ENCODE measurements at regions not wholly inside any gene's neighbourhood (a gene's known extent, or its start where the extent isn't known, plus 50 kb on each side); places are given as distances from the start of the nearest gene placed in this dataset.
"Not testable (repeated sequence)": the region's sequence is repeated elsewhere in the genome, so short reads cannot be mapped to it uniquely, and the experiment has no call there.

DNA sequence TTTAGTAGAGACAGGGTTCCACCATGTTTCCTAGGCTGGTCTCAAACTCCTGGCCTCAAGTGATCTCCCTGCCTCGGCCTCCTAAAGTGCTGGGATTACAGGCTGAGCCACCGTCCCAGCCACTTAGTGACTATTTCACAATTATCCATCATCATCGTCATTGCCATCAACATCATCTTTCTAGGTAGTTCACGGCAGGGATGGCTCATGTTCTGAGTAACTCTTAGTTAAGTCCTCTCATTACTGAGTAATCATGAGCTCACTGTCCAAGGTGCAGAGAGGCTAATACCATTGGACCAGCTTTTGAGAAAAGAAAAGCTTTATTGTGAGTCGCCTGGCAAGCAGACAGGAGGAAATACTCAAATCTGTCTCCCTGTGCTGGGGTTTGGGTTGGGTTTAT, 108.6 kb upstream of the PRSS12 start:
- H2BK5ac ChIP-seq (ENCODE audit: low read depth, low read length, poor library complexity, severe bottlenecking); CTCF ChIA-PET; H3K4me3 ChIP-seq (ENCODE audit: insufficient read depth, low read depth, low read length); H3K18ac ChIP-seq (ENCODE audit: low read depth, low read length); H4K5ac ChIP-seq (ENCODE audit: low read depth, low read length); H4K8ac ChIP-seq (ENCODE audit: low read depth in 2 of 2, low read length in 2 of 2); H2AK9ac ChIP-seq (replicated peaks; ENCODE audit: low read depth, low read length, poor library complexity); dilution Hi-C loops (cut with HindIII; ENCODE audit: low sequenced_read_pairs, unreplicated experiment); H2BK20ac ChIP-seq (ENCODE audit: low read depth, low read length); H4K20me1 ChIP-seq (ENCODE audit: insufficient read depth, low read length); POLR2A ChIA-PET (ENCODE audit: unreplicated experiment); H3K56ac ChIP-seq (ENCODE audit: extremely low read depth, insufficient read depth, low read length); H3K4me1 ChIP-seq (ENCODE audit: control insufficient read depth, insufficient read depth, low read length); H3K9me1 ChIP-seq (ENCODE audit: insufficient read depth, low read length); H3K14ac ChIP-seq (replicated peaks; ENCODE audit: low read depth, low read length); H3K79me1 ChIP-seq (ENCODE audit: low read depth in 1 of 2, low read length in 2 of 2); H3K4ac ChIP-seq (ENCODE audit: low read depth, low read length); H2AK5ac ChIP-seq (ENCODE audit: low read depth, low read length); H3K4me2 ChIP-seq (ENCODE audit: low read depth, low read length); H2BK15ac ChIP-seq (ENCODE audit: low read depth, low read length); in situ Hi-C loops (cut with MboI; ENCODE audit: low sequenced_read_pairs); BruUV-seq (replicated peaks); H3K23ac ChIP-seq (ENCODE audit: low read depth, low read length); H3K9me3 ChIP-seq (ENCODE audit: control insufficient read depth, insufficient read depth, low read length); H2BK120ac ChIP-seq (ENCODE audit: low read depth, low read length); H3K9ac ChIP-seq (ENCODE audit: low read depth, low read length); H3K27ac ChIP-seq (ENCODE audit: insufficient read depth, low read length); H3K36me3 ChIP-seq (ENCODE audit: control insufficient read depth, insufficient read depth, low read length); H3K27me3 ChIP-seq (ENCODE audit: control insufficient read depth, insufficient read depth, low read length); intact Hi-C loops (cut with micrococcal nuclease); H4K91ac ChIP-seq (ENCODE audit: insufficient read depth, low read depth, low read length); H2AFZ ChIP-seq (replicated peaks; ENCODE audit: low read length, poor library complexity): not testable (repeated sequence)
- TF ChIP-seq CEBPB (IDR thresholded peaks at IDR 0.05; ENCODE audit: low read depth, low read length): peak; percentile 76
- no CpG with 5 or more reads among the region's 5 CpGs for WGBS, 2 experiments (ENCODE audit: extremely low coverage in 2 of 2, insufficient read length in 1 of 2)
- DNase-seq: peak; percentile 82
- ATAC-seq (ENCODE audit: low read depth): peak; percentile 58; the same call in 1 of the 2 replicates

- H3K18ac ChIP-seq (ENCODE audit: low read depth, low read length); H3K79me1 ChIP-seq (ENCODE audit: low read depth in 1 of 2, low read length in 2 of 2); H2AFZ ChIP-seq (replicated peaks; ENCODE audit: low read length, poor library complexity); H3K4me3 ChIP-seq (ENCODE audit: insufficient read depth, low read depth, low read length); POLR2A ChIA-PET (ENCODE audit: unreplicated experiment); H3K9ac ChIP-seq (ENCODE audit: low read depth, low read length); H3K4me1 ChIP-seq (ENCODE audit: control insufficient read depth, insufficient read depth, low read length); H2AK9ac ChIP-seq (replicated peaks; ENCODE audit: low read depth, low read length, poor library complexity); H3K4ac ChIP-seq (ENCODE audit: low read depth, low read length); H2BK15ac ChIP-seq (ENCODE audit: low read depth, low read length); H3K14ac ChIP-seq (replicated peaks; ENCODE audit: low read depth, low read length); H3K36me3 ChIP-seq (ENCODE audit: control insufficient read depth, insufficient read depth, low read length); H3K27me3 ChIP-seq (ENCODE audit: control insufficient read depth, insufficient read depth, low read length); H4K5ac ChIP-seq (ENCODE audit: low read depth, low read length); H2BK20ac ChIP-seq (ENCODE audit: low read depth, low read length); H4K20me1 ChIP-seq (ENCODE audit: insufficient read depth, low read length); H2AK5ac ChIP-seq (ENCODE audit: low read depth, low read length); H3K9me3 ChIP-seq (ENCODE audit: control insufficient read depth, insufficient read depth, low read length); intact Hi-C loops (cut with micrococcal nuclease); H3K23ac ChIP-seq (ENCODE audit: low read depth, low read length); CTCF ChIA-PET; BruUV-seq (replicated peaks); H4K91ac ChIP-seq (ENCODE audit: insufficient read depth, low read depth, low read length); dilution Hi-C loops (cut with HindIII; ENCODE audit: low sequenced_read_pairs, unreplicated experiment); H3K9me1 ChIP-seq (ENCODE audit: insufficient read depth, low read length); H3K27ac ChIP-seq (ENCODE audit: insufficient read depth, low read length); in situ Hi-C loops (cut with MboI; ENCODE audit: low sequenced_read_pairs); H3K4me2 ChIP-seq (ENCODE audit: low read depth, low read length); H4K8ac ChIP-seq (ENCODE audit: low read depth in 2 of 2, low read length in 2 of 2): not testable (repeated sequence)
- WGBS, 2 experiments (ENCODE audit: extremely low coverage in 2 of 2, insufficient read length in 1 of 2): no CpG with 5 or more reads among the region's 2 CpGs
- Histone ChIP-seq H2BK5ac (ENCODE audit: low read depth, low read length, poor library complexity, severe bottlenecking) (peak overlapping the region; percentile 42), H2BK120ac (ENCODE audit: low read depth, low read length) (peak overlapping the region; percentile 54; the same call in 1 of the 2 replicates), H3K56ac (ENCODE audit: extremely low read depth, insufficient read depth, low read length) (peak overlapping the region; percentile 30; the same call in 1 of the 2 replicates)
- peak; percentile 67 for DNase-seq
- peak; percentile 69 for ATAC-seq (ENCODE audit: low read depth)
Observed at GRCh38 chr4:118465831-118466230, 113.0 kb upstream of the PRSS12 start.

Measured in IMR-90 (cell line).